Posterior vena cava (tissue), 2 donors: ENCODE measurements at regions not wholly inside any gene's neighbourhood (a gene's known extent, or its start where the extent isn't known, plus 50 kb on each side); places are given as distances from the start of the nearest gene placed in this dataset.

Experiments used
- DNase-seq: peaks from one replicate; pipeline ENCODE4 v3.0.0-alpha.2; 2020; ENCODE audit warnings: low spot score
- intact Hi-C, 2 donors: fragments of 100-400 bp; cut with DNase I; formaldehyde crosslinking; loops; one replicate each; pipeline versions ENCODE4 v1.14.1 to v1.14.2; 2022 to 2023
- donor health status: DM: yes; HTN: yes; CAD: no.
- donor health status: DM: yes; HTN: yes; CAD: no.

DNA sequence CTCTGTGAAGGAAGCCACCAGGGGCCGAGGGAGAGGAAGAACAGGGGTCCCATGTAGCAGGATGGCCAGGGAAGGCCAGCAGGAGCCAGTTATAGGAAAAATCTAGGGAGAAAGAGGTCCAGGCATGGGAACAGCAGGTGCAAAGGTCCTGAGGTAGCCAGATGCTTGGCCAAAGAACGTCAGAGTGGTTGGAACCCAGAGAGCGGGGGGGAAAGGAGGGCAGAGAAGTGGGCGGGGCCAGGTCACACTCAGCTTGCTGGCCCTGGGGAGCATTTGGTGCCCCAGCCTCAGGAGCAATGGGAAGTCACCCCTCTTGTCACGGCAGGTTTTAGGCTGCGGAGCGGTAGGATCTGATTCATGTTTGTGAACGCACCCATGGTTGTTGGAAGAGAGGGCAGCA is 180.5 kb downstream of the PHETA1 start:
- DNase-seq, result no peak
- intact Hi-C loops, result no loop called here

GRCh38 chr12:111186347-111186746 is 182.5 kb downstream of the PHETA1 start:
- intact Hi-C loops, result no loop called here

DNA sequence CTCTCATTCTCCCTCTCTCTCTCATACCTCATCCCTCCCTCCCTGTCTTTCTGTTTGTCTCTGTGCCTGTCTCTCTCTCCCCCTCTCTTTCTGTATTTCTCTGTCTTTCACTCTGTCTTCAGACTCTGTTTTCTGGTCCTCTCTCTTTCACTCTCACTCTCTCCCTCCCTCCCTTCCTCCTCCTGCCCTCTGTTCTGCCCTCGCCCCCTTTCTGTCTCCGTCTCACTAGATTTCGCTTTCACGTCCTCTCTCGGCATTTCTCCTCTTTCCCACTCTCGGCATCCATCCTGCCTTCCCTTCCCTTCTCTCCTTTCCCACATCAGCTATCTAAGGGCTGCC is 183.0 kb downstream of the PHETA1 start:
- intact Hi-C loops, result no loop called here
- DNase-seq, result no peak

More at GRCh38 chr12:111186347-111186746, 182.5 kb downstream of the PHETA1 start:
- no peak for DNase-seq

- intact Hi-C loops, result no loop called here
- DNase-seq, result no peak
Observed at GRCh38 chr12:111185206-111185888, 183.5 kb downstream of the PHETA1 start.

DNA sequence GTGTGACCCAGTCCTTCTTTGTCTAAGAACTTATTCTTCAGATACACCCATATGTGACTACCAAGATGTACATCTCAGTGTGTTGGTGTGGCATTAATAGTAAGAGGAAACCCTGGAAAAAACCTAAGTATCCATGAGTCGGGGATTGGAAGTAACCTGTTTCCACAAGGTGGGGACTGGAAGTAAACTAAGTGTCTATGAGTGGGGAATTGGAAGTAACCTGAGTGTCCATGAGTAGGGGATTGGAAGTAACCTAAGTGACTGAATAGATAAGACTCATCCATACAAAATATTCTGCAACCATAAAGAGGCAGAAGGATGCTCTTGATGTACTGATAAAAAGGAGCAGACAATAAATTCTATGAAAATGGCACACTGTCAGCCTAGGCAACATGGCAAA is 184.7 kb downstream of the PHETA1 start:
- DNase-seq, result no peak
- intact Hi-C loops, result no loop called here

DNA sequence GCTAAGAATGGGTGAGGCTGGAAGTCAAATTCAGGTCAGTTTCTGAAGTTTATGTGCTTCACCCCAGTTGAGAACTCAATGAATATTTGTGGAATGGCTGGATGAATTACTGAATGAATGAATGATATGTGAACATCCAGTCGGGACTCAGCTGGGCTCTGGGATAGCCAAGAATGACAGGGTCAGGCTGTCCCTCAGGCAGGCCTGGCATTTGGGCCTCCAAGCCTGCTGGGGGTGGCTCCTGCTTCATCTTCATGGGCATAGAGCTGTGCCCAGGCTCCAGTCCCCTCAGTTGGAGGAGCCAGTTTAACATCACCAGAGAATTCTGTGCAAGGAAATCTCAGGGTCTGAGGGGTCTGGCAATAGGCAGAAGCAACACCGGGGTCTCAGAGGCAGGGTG is 185.8 kb downstream of the PHETA1 start:
- intact Hi-C loops, result no loop called here

DNA sequence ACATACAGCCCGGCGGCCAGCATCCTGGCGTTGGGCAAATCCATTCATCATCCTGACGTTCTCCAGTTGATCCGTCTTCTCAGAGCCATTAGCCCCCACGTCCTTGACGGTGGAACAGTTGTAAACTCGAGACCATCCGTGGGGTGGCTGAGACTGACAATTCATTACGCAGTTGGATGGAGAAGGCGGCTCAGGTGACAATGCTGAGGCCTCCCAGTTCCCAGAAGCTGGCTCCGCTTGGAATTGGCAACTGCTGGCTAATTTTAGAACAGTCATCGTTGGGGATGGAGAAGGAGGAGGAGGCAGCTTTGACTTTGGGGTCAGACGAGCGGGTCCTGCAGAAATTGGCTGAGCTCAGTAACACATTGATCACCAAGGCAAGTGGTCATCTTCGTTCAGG is 186.5 kb downstream of the PHETA1 start:
- intact Hi-C loops, result no loop called here
- DNase-seq, result no peak

More for the DNA sequence above, 185.8 kb downstream of the PHETA1 start:
- DNase-seq, result no peak

GRCh38 chr12:111181143-111181726 is 187.7 kb downstream of the PHETA1 start:
- intact Hi-C loops, result no loop called here
- peak; percentile 93 for DNase-seq

DNA sequence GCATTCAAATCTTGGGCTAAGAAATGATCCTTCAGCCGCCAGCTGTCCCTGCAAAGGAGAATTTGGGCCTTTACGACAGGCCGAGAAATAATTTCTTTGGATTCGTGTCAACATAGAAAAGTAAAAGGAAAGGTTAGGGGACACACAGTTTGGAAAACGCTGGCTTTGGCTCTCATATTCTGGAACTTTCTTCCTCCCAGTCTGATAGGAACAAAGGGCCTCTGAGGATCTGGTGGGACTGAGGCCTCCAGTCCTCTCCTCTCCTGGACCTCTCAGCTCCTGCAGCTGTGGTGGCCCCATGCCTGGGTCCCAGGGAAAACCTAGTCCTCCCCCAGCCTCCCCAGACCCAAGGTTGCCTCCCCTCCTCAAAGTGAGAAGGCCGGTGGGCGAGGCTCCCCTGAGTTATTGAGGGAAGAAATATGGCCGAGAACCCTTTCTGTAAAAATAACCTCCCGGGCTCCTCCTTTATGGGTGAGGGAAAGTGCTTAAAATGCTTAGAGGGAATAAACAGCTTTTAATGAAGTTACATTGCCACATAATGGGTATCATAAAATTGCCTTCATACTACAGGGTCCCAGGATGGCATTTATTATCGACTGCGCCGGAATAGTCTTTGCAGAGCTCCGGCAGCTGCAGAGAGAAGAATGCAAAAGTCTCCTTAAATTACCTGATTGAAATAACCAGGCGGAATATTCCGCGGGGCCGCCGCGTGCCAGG is 188.3 kb downstream of the PHETA1 start:
- intact Hi-C loops, result no loop called here
- DNase-seq, result no peak

DNA sequence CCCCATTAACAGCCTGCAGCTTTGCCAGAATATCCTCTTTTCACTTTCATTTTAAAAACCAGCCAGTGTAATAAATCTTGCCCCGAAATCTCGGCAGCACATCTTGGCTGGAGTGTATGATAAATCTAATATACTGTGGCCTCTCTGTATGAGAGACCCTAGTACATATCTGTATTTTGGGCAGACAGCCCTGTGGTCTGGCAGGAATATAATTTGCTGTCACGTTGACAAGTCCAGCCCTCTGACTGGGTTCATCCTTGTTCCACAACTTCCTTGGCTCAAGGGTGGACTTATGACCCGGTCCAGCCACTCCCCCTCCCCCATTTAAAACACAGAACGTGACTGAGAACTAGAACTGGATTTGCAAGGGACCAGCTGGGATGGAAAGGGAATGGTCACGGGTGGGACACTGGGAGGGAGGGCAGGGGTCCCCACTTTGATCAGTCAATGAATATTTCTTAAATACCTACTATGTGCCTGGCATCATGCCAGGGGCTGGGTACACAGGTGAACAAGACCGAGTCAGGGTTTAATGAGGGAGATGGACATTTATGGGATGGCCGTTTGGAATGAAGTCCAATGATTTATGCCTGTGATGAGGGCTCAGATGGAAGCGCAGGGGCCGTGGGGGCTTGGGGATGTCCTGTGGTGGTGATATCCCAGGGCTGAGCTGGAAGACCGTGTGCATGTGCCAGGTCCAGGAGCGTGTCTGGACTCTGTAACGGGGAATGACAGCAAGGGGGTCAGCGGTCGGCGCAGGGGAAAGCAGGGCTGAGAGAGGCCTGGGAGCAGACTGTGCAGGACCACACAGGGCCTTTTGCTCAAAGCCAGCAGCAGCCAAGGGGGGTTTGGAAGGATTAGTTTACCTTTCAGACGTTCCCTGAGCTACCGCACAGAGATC is 190.5 kb downstream of the PHETA1 start:
- intact Hi-C loops, result no loop called here
- DNase-seq, result no peak

- no peak for DNase-seq
- intact Hi-C loops, result no loop called here
Observed at GRCh38 chr12:111175396-111176094, 193.3 kb downstream of the PHETA1 start.

DNA sequence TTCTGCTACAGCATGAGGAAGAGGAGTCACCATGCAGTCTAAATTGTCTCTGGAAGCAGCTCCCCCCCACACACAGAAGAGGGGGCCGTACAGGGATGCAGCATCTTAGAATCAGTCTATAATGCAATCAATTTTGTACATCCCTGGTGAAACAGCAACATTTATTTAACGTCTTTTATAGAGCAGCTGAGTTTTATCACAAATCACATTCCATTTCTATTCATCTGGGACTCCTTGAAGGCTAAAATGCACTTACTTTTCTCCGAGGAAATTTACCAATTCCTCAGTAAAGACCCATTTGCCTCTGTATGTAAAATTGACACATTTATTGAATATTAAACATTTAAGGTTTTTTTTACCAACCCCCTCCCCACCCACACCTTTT is 193.9 kb downstream of the PHETA1 start:
- intact Hi-C loops, result no loop called here
- no peak for DNase-seq

DNA sequence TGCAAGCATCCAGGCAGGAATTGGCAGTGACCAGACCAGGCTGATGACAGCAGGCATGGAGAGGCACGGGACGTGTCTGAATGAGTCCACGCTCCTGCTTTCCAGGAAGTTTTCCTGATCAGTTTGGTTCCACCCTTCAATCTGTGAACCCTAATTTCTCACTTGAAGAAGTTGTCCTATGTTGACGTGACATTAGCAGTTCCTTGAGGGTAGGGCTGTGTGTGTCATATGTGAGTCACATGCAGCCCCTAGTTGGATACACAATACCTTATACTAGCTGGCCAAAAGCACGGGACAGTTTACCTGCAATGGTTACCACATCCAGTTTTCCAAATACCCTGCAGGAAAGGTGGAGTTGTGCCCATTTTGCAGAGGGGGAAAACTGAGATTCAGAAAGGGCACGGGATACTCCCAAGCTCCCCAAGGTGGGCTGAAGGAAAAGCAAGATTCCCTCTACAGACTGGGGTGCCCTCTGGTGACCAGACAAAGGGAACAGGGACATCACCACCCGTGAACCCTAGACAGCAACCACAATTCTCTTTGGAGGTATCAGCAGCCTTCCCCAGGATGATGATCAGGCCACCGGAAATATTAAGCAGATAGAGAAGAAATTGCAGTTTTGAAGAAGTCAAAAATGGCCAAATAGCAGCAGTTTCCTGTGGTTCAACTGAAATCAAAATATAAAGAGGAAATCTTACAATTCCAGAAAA is 194.5 kb downstream of the PHETA1 start:
- intact Hi-C loops, result no loop called here
- no peak for DNase-seq

DNA sequence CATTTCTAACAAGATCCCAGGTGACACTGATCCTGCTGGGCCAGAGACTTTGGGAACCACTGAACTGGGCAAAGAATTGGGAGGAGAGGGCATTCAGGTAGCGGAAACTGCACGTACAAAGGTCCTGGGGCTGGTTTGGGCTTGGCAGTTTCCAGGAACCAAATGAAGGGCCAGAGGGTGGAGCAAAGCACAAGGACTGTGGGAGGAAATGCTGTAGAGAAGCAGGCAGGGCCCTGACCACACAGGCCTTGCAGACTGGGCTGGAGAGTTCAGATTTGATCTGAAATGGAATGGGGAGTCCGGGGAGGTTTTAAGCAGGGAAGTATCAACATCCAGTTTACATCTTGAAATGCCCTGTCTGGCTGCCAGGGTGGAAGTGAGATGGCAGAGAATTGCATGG is 195.1 kb downstream of the PHETA1 start:
- intact Hi-C loops, result no loop called here

GRCh38 chr12:111173391-111173790 is 195.5 kb downstream of the PHETA1 start:
- intact Hi-C loops, result no loop called here
- DNase-seq, result no peak

More for the DNA sequence above, 195.1 kb downstream of the PHETA1 start:
- no peak for DNase-seq

- no peak for DNase-seq
- intact Hi-C loops, result no loop called here
Observed at GRCh38 chr12:111172786-111173185, 196.1 kb downstream of the PHETA1 start.

- intact Hi-C loops, result no loop called here
- no peak for DNase-seq
Observed at GRCh38 chr12:111171832-111172231, 197.1 kb downstream of the PHETA1 start.

- intact Hi-C loops, result no loop called here
- no peak for DNase-seq
Observed at GRCh38 chr12:111171345-111171744, 197.6 kb downstream of the PHETA1 start.

GRCh38 chr12:111170543-111170942 is 198.4 kb downstream of the PHETA1 start:
- no peak for DNase-seq
- intact Hi-C loops, result no loop called here
